Endothelial cell of umbilical vein (primary cell): ENCODE measurements at regions not wholly inside any gene's neighbourhood (a gene's known extent, or its start where the extent isn't known, plus 50 kb on each side); places are given as distances from the start of the nearest gene placed in this dataset.

Source experiments
- BruUV-seq: library from RNA; stranded (reverse); fragments of 400-500 nt; replicated peaks from 2 replicates; lab custom pipeline; 2021; lab: Mats Ljungman, UMichigan
- CTCF ChIA-PET: fragments of 300-600, 350-600 bp; sonication (Branson Sonifier 250); formaldehyde crosslinking; loops from one replicate; lab custom pipeline; 2021; ENCODE audit warnings: antibody characterized with exemption, inconsistent platforms; lab: Charles Lee
- POLR2A ChIA-PET: fragments of 300-600, 350-600 bp; sonication (Branson Sonifier 250); formaldehyde crosslinking; loops from one replicate; lab custom pipeline; 2021; ENCODE audit warnings: antibody characterized with exemption, inconsistent platforms; lab: Charles Lee
- DNase-seq: peaks from one replicate; pipeline ENCODE4 v3.0.0-alpha.2; 2011; ENCODE audit warnings: low read depth, low spot score
- FAIRE-seq: peaks from 2 replicates; lab custom pipeline; 2011; peaks lifted over from hg19 to GRCh38; lab: Jason Lieb, UNC
- H2AFZ ChIP-seq: 2 replicates; pipeline ENCODE4 v1.6.0; 2012; ENCODE audit warnings: low read depth, low read length, control low read depth, inconsistent platforms
- H3K27ac ChIP-seq: 2 replicates; pipeline ENCODE4 v1.5.1; 2011; ENCODE audit warnings: low read depth, mild to moderate bottlenecking, control low read depth, low read length, moderate library complexity; ENCODE audit not compliant: insufficient read depth
- H3K27me3 ChIP-seq, 2 experiments: 2 replicates each; pipeline versions ENCODE4 v1.6.0 to v1.6.1; 2011; ENCODE audit warnings: low read length in 2 of 2, mixed read lengths in 1 of 2; ENCODE audit not compliant: control insufficient read depth in 2 of 2, insufficient read depth in 2 of 2
- H3K36me3 ChIP-seq, 2 experiments: 2 replicates in 1 of 2; 3 replicates in 1 of 2; pipeline ENCODE4 v1.5.1; 2011; ENCODE audit warnings: low read length in 2 of 2, mild to moderate bottlenecking in 1 of 2, moderate library complexity in 1 of 2; ENCODE audit not compliant: control insufficient read depth in 2 of 2, insufficient read depth in 2 of 2; ENCODE audit errors: extremely low read depth in 1 of 2
- H3K4me1 ChIP-seq: 3 replicates; pipeline ENCODE4 v1.5.1; 2011; ENCODE audit warnings: mild to moderate bottlenecking, low read length; ENCODE audit not compliant: control insufficient read depth, insufficient read depth; ENCODE audit errors: extremely low read depth
- H3K4me2 ChIP-seq: 2 replicates; pipeline ENCODE4 v1.6.1; 2011; ENCODE audit warnings: low read length, control low read depth, mixed read lengths; ENCODE audit not compliant: insufficient read depth
- H3K4me3 ChIP-seq, 3 experiments: fragments of 200-600 bp in 1 of 3; sonication (generic), shearing (Covaris generic) in 1 of 3; replicated peaks in 1 of 3; 2 replicates each; pipeline ENCODE4 v1.5.1; 2011 to 2016; ENCODE audit warnings: control low read depth in 3 of 3, low read length in 3 of 3, mild to moderate bottlenecking in 2 of 3, inconsistent platforms in 1 of 3, low read depth in 1 of 3, moderate library complexity in 1 of 3; ENCODE audit not compliant: insufficient read depth in 1 of 3
- H3K79me2 ChIP-seq: 2 replicates; pipeline ENCODE4 v1.6.0; 2012; ENCODE audit warnings: low read length, inconsistent platforms; ENCODE audit not compliant: control insufficient read depth, insufficient read depth
- H3K9ac ChIP-seq: replicated peaks from 2 replicates; pipeline ENCODE3; 2011; ENCODE audit warnings: low read length, control low read depth; ENCODE audit not compliant: insufficient read depth; ENCODE audit errors: extremely low read depth
- H3K9me1 ChIP-seq: replicated peaks from 3 replicates; pipeline ENCODE4 v1.6.0; 2011; ENCODE audit warnings: mild to moderate bottlenecking, low read length; ENCODE audit not compliant: control insufficient read depth, insufficient read depth; ENCODE audit errors: extremely low read depth
- H3K9me3 ChIP-seq: replicated peaks from 2 replicates; pipeline ENCODE4 v1.5.1; 2012; ENCODE audit warnings: low read length, inconsistent platforms; ENCODE audit not compliant: control insufficient read depth, insufficient read depth
- H4K20me1 ChIP-seq: replicated peaks from 2 replicates; pipeline ENCODE3; 2011; ENCODE audit warnings: mild to moderate bottlenecking, low read length; ENCODE audit not compliant: control insufficient read depth, insufficient read depth; ENCODE audit errors: extremely low read depth
- CTCF ChIP-seq, 2 donors: IDR thresholded peaks; 1 replicate in 1 of 2; 2 replicates in 1 of 2; pipeline ENCODE4 v1.5.1; 2011; ENCODE audit warnings: low read length in 2 of 2, mild to moderate bottlenecking in 2 of 2, moderate library complexity in 2 of 2, control low read depth in 1 of 2, inconsistent platforms in 1 of 2, low read depth in 1 of 2; ENCODE audit not compliant: insufficient read depth in 1 of 2; ENCODE audit errors: extremely low read depth in 1 of 2
- EZH2 ChIP-seq: IDR thresholded peaks from 2 replicates; pipeline ENCODE4 v1.6.1; 2012; ENCODE audit warnings: borderline replicate concordance, low read depth, mild to moderate bottlenecking, moderate library complexity, low read length, inconsistent platforms; ENCODE audit not compliant: severe bottlenecking
- FOS ChIP-seq: IDR thresholded peaks from 2 replicates; pipeline ENCODE4 v1.6.1; 2011; ENCODE audit warnings: mild to moderate bottlenecking, low read length, moderate library complexity, borderline replicate concordance; ENCODE audit not compliant: insufficient read depth
- GATA2 ChIP-seq: IDR thresholded peaks from 2 replicates; pipeline ENCODE4 v1.7.0; 2011; ENCODE audit warnings: low read depth, mild to moderate bottlenecking, moderate library complexity, mixed read lengths, low read length; ENCODE audit not compliant: insufficient read length, insufficient read depth
- JUN ChIP-seq: IDR thresholded peaks from 2 replicates; pipeline ENCODE4 v1.6.1; 2011; ENCODE audit warnings: borderline replicate concordance, low read depth; ENCODE audit not compliant: insufficient read length, insufficient read depth
- MAX ChIP-seq: IDR thresholded peaks from 2 replicates; pipeline ENCODE4 v1.6.1; 2011; ENCODE audit not compliant: insufficient read depth, insufficient read length
- MYC ChIP-seq: IDR thresholded peaks from one replicate; pipeline ENCODE4 v1.6.1; 2011; ENCODE audit warnings: mild to moderate bottlenecking, low read depth, low read length
- POLR2A ChIP-seq: IDR thresholded peaks from 2 replicates; pipeline ENCODE4 v1.6.1; 2012; ENCODE audit warnings: low read depth, mild to moderate bottlenecking, control low read depth, low read length
- POLR2AphosphoS5 ChIP-seq: IDR thresholded peaks from 2 replicates; pipeline ENCODE4 v1.6.1; 2012; ENCODE audit warnings: low read depth, mild to moderate bottlenecking, control low read depth, low read length, moderate library complexity; ENCODE audit not compliant: insufficient read depth
- dilution Hi-C: fragments of 300-500 bp; cut with MboI; formaldehyde crosslinking; loops from one replicate; pipeline ENCODE4 v1.15.0; 2019; ENCODE audit warnings: low sequenced_read_pairs; ENCODE audit not compliant: extremely low pct_ligation_motif_present
- intact Hi-C: fragments of 100-400 bp; cut with micrococcal nuclease; formaldehyde crosslinking; loops from one replicate; pipeline ENCODE4 v1.10.0; 2022

DNA sequence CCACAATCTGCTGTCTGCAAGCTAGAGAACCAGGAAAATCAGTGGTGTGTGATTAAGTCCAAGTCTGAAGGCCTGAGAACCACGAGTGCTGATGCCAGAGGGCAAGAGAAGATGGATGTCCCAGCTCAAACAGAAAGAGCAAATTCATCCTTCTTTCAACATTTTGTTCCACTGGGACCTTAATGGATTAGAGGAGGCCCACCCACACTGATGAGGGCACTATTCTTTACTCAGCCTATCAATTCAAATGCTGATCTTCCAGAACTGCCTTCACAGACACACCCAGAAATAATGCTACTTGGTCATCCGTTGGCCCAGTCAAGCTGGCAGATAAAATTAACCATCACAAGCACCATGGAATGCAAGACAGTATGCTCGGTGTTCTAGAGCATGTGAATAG is 226.6 kb upstream of the SASH1 start:
- Histone ChIP-seq H4K20me1 (no peaks in the 10 kb centered on the region), H3K9me1 (no peaks in the 10 kb centered on the region), H3K4me2 (no peak overlapping the region), H3K36me3 (no peaks in the 10 kb centered on the region), H3K9ac (no peak overlapping the region), H3K27me3 (no peaks in the 10 kb centered on the region), H3K27ac (no peak overlapping the region), H3K9me3 (no peaks in the 10 kb centered on the region), H3K4me3 (no peak overlapping the region), H3K4me1 (no peaks in the 10 kb centered on the region), H2AFZ (no peak overlapping the region), H3K79me2 (no peaks in the 10 kb centered on the region)
- FAIRE-seq = no peak
- ChIA-PET CTCF (interaction anchor here (0.9 kb wide), 1 partner anchor 12 kb away, joined by 4 read pairs; no protein-coding TSS in a partner anchor), POLR2A (no interaction called here)
- BruUV-seq = no TSS peak
- TF ChIP-seq JUN = no peak
- TF ChIP-seq FOS = no peak
- TF ChIP-seq GATA2 = no peak
- TF ChIP-seq MAX = no peak
- TF ChIP-seq CTCF (IDR thresholded peaks at IDR 0.05; ENCODE audit: extremely low read depth in 1 of 2, insufficient read depth in 1 of 2, low read depth in 1 of 2, low read length in 2 of 2) = no peak
- TF ChIP-seq EZH2 = no peak
- TF ChIP-seq POLR2AphosphoS5 = no peak
- TF ChIP-seq POLR2A = no peak
- no peak for TF ChIP-seq MYC
- intact Hi-C loops = no loop called here
- dilution Hi-C loops = no loop called here
- DNase-seq = no peak
